ENCODE measurements at regions not wholly inside any gene's neighbourhood (a gene's known extent, or its start where the extent isn't known, plus 50 kb on each side); places are given as distances from the start of the nearest gene placed in this dataset.

- no peak for TF ChIP-seq CTCF (IDR thresholded peaks at IDR 0.05; ENCODE audit: insufficient read depth, low read length)
- no peak for TF ChIP-seq POLR2AphosphoS5 (IDR thresholded peaks at IDR 0.05; ENCODE audit: low read depth)
- TF ChIP-seq GABPA (IDR thresholded peaks at IDR 0.05; ENCODE audit: low read depth), result no peak
- TF ChIP-seq REST (IDR thresholded peaks at IDR 0.05; ENCODE audit: insufficient replicate concordance, low read depth), result no peak
These were observed 72.6 kb upstream of the TCL1A start for GRCh38 chr14:95786566-95786965.

Data from HL-60 (cell line).